GM23248 (cell line): ENCODE measurements at regions not wholly inside any gene's neighbourhood (a gene's known extent, or its start where the extent isn't known, plus 50 kb on each side); places are given as distances from the start of the nearest gene placed in this dataset.

ENCODE experiments used
- EZH2 ChIP-seq: fragments of 200-600 bp; sonication (generic); IDR thresholded peaks from 2 replicates; pipeline ENCODE4 v1.6.1; 2018; ENCODE audit warnings: antibody characterized with exemption, mild to moderate bottlenecking; ENCODE audit not compliant: insufficient read depth, poor library complexity, severe bottlenecking
- EZH2phosphoT487 ChIP-seq: fragments of 200-600 bp; sonication (generic); IDR thresholded peaks from 2 replicates; pipeline ENCODE4 v1.6.1; 2018; ENCODE audit warnings: antibody characterized with exemption, moderate library complexity, mild to moderate bottlenecking, low read depth; ENCODE audit not compliant: insufficient read depth

DNA sequence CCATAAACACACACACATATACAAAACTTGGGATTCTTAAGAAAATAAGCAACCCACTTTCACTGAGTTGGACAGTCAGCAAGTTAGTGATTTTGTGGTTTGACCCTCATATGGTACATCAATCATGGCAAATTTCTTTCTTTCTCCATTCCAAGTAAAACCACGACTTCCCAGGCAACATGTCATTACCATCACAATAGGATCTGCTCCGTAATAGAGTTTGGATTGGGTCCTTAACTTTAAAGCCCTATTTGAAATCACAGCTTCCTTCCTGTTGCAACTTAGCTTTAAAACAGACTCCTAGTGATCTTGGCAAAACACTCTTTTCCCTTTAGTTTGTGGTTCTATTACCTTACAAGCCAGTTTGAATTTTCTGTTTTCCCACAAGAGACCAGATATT is 483.6 kb downstream of the INHBA start:
- TF ChIP-seq EZH2 (no peak), EZH2phosphoT487 (no peak)
